ENCODE measurements at regions not wholly inside any gene's neighbourhood (a gene's known extent, or its start where the extent isn't known, plus 50 kb on each side); places are given as distances from the start of the nearest gene placed in this dataset.
"Not testable (repeated sequence)": the region's sequence is repeated elsewhere in the genome, so short reads cannot be mapped to it uniquely, and the experiment has no call there.

- no peak for DNase-seq (ENCODE audit: low spot score)
- TF ChIP-seq CTCF (IDR thresholded peaks at IDR 0.05): peak; percentile 26
- no peak overlapping the region for H3K4me3 ChIP-seq
- H3K27ac ChIP-seq: no peak overlapping the region
Measured at GRCh38 chr10:64115908-64116643, 594.9 kb downstream of the REEP3 start.

DNA sequence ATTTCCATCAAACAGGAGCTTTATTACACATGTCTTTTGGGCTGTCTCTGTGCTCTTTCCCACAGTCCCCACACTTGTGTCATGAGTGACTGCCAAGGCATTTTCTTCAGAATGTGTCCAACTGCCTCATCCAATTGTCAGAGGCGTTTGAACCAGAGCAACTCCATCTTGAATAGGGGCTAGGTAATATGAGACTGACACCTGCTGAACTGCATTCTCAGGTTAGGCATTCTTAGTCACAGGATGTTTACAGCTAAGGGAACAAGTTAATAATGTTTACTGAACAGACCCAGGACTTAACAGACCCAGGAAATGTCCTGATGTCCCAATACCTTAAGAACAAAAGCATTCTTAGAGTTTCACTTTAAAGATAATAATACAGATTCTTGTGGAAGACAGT lies 595.5 kb downstream of the REEP3 start:
- no peak for DNase-seq (ENCODE audit: low spot score)
- TF ChIP-seq CTCF (IDR thresholded peaks at IDR 0.05): no peak
- Histone ChIP-seq H3K4me3 (no peak overlapping the region), H3K27ac (no peak overlapping the region)

- Histone ChIP-seq H3K27ac (no peak overlapping the region), H3K4me3 (no peak overlapping the region)
- TF ChIP-seq CTCF (IDR thresholded peaks at IDR 0.05): no peak
- DNase-seq (ENCODE audit: low spot score): no peak
Measured at GRCh38 chr10:64118736-64119135, 597.5 kb downstream of the REEP3 start.

GRCh38 chr10:64120301-64120980 lies 599.2 kb downstream of the REEP3 start:
- not testable (repeated sequence) for H3K27ac ChIP-seq; DNase-seq (ENCODE audit: low spot score); H3K4me3 ChIP-seq

DNA sequence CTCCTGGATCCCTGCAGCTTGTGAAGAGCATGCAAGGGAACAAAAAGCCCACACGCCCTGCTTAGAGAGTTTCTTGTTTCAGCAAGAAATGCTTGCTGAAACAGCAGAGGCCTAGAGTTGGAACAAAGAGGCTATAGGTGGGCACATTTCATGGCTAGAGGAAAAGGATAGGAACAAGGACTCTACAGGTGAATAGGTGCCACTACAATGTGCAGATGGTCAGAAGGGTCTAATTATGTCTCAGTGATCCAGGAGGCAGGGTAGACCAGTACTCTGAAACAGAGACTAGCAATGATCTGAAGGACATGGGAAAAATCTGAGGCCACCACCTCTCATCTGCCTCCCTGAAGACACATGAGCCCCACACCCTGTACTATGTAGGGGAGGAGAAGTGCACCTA lies 609.0 kb downstream of the REEP3 start:
- TF ChIP-seq CTCF (IDR thresholded peaks at IDR 0.05): no peak
- no peak overlapping the region for H3K4me3 ChIP-seq
- no peak for DNase-seq (ENCODE audit: low spot score)
- H3K27ac ChIP-seq: no peak overlapping the region

GRCh38 chr10:64134676-64135075 lies 613.5 kb downstream of the REEP3 start:
- no peak overlapping the region for H3K4me3 ChIP-seq
- H3K27ac ChIP-seq: no peak overlapping the region
- TF ChIP-seq CTCF (IDR thresholded peaks at IDR 0.05): no peak
- no peak for DNase-seq (ENCODE audit: low spot score)

GRCh38 chr10:64142395-64142794 lies 621.2 kb downstream of the REEP3 start:
- TF ChIP-seq CTCF (IDR thresholded peaks at IDR 0.05): no peak

More at GRCh38 chr10:64142395-64142794, 621.2 kb downstream of the REEP3 start:
- no peak overlapping the region for H3K27ac ChIP-seq
- DNase-seq (ENCODE audit: low spot score): no peak
- H3K4me3 ChIP-seq: no peak overlapping the region

Measured in coronary artery (tissue), 2 donors.